Upper lobe of left lung (tissue), 6 donors: ENCODE measurements at regions not wholly inside any gene's neighbourhood (a gene's known extent, or its start where the extent isn't known, plus 50 kb on each side); places are given as distances from the start of the nearest gene placed in this dataset.
A peak's percentile ranks its signal among the peaks of the same experiment; 100 is the strongest.

Experiments
- ATAC-seq, 2 donors: fragments of 200-7000 bp; cut with Tn5 transposase; one replicate each; pipeline ENCODE4 v1.9.1; 2022; ENCODE audit warnings: mild to moderate bottlenecking in 2 of 2, moderate library complexity in 2 of 2; ENCODE audit not compliant: low FRiP score in 2 of 2
- DNase-seq, 2 donors: peaks; one replicate each; pipeline ENCODE4 v3.0.0-alpha.2; 2019 to 2020
- H3K27ac ChIP-seq, 4 donors: fragments of 200-600 bp; sonication (generic); one replicate each; pipeline ENCODE4 v1.5.1; 2016 to 2019
- H3K27me3 ChIP-seq, 4 donors: fragments of 200-600 bp; sonication (generic); one replicate each; pipeline ENCODE4 v1.5.1; 2017 to 2019
- H3K36me3 ChIP-seq, 4 donors: fragments of 200-600 bp; sonication (generic); one replicate each; pipeline ENCODE4 v1.5.1; 2016 to 2019
- H3K4me1 ChIP-seq, 4 donors: fragments of 200-600 bp; sonication (generic); one replicate each; pipeline ENCODE4 v1.5.1; 2018 to 2019
- H3K4me3 ChIP-seq, 4 donors: fragments of 200-600 bp; sonication (generic); one replicate each; pipeline ENCODE4 v1.5.1; 2017 to 2019; ENCODE audit warnings: mild to moderate bottlenecking in 2 of 4, moderate library complexity in 1 of 4
- H3K9me3 ChIP-seq, 4 donors: fragments of 200-600 bp; sonication (generic); one replicate each; pipeline ENCODE4 v1.5.1; 2018 to 2019
- CTCF ChIP-seq, 6 experiments: fragments of 450-650 bp in 4 of 6; fragments of 200-600 bp in 2 of 6; sonication (generic) in 2 of 6; IDR thresholded peaks; one replicate each; pipeline ENCODE4 v1.5.1; 2016 to 2019; ENCODE audit warnings: antibody characterized with exemption in 6 of 6
- EP300 ChIP-seq, 4 donors: sonication (generic); formaldehyde crosslinking; IDR thresholded peaks; one replicate each; pipeline ENCODE4 v1.5.1; 2017; ENCODE audit warnings: antibody characterized with exemption in 4 of 4, control low read depth in 2 of 4
- POLR2A ChIP-seq, 4 donors: fragments of 450-650 bp; IDR thresholded peaks; one replicate each; pipeline ENCODE4 v1.5.1; 2016 to 2017; ENCODE audit warnings: antibody characterized with exemption in 4 of 4, mild to moderate bottlenecking in 2 of 4
- POLR2AphosphoS5 ChIP-seq, 2 donors: sonication (generic); formaldehyde crosslinking; IDR thresholded peaks; one replicate each; pipeline ENCODE4 v1.5.1; 2017; ENCODE audit warnings: antibody characterized with exemption in 2 of 2
- WGBS, 2 donors: methylation state at CpG; one replicate each; pipeline ENCODE4 v1.1.5; 2017 to 2018; 5-methylcytosine and 5-hydroxymethylcytosine counted together
- donor health status: DM: no; HTN: no; CAD: no; lungs with moderate emphysema.
- donor health status: DM: no; HTN: yes; CAD: no; lungs with severe emphysema.

- H3K4me1 ChIP-seq: no peaks in the 10 kb centered on the region
Observed at GRCh38 chr5:67831048-67831447, 384.5 kb upstream of the PIK3R1 start.

DNA sequence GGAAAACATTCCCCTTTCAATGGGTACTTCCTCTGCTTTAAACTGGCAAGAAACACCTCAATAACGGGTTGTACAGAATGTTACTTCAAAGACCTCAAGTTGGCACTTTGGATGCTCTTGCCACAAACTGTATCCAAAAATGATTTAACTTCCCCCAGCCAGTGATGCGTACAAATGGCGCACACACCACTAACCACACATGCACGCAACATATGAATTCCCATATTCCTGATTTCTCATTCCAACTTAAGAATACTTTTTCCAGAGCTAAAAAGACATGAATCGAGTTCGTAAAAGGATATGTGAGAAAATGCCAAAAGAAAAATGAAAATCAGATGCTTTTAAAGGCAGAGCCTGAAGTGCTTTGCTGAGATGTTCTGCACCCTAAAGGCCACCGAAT, 388.0 kb upstream of the PIK3R1 start:
- Histone ChIP-seq H3K27ac (no peak overlapping the region), H3K36me3 (no peaks in the 10 kb centered on the region), H3K27me3 (no peaks in the 10 kb centered on the region), H3K4me3 (no peak overlapping the region), H3K4me1 (no peaks in the 10 kb centered on the region), H3K9me3 (no peaks in the 10 kb centered on the region)
- no peak for ATAC-seq
- no peak for TF ChIP-seq POLR2A (IDR thresholded peaks at IDR 0.05)
- no peak for TF ChIP-seq POLR2AphosphoS5 (IDR thresholded peaks at IDR 0.05)
- no peak for TF ChIP-seq EP300 (IDR thresholded peaks at IDR 0.05)
- TF ChIP-seq CTCF (IDR thresholded peaks at IDR 0.05): no peak
- 85 to 91% methylated on average over 7 of the region's 7 CpGs for WGBS, 2 donors
- DNase-seq: no peak

More at GRCh38 chr5:67831048-67831447, 384.5 kb upstream of the PIK3R1 start:
- TF ChIP-seq CTCF (IDR thresholded peaks at IDR 0.05): no peak
- TF ChIP-seq POLR2AphosphoS5 (IDR thresholded peaks at IDR 0.05): no peak
- TF ChIP-seq EP300 (IDR thresholded peaks at IDR 0.05): no peak
- no peak for TF ChIP-seq POLR2A (IDR thresholded peaks at IDR 0.05)
- DNase-seq (no peak), ATAC-seq (no peak)
- Histone ChIP-seq H3K27me3 (no peaks in the 10 kb centered on the region), H3K9me3 (no peaks in the 10 kb centered on the region), H3K36me3 (no peaks in the 10 kb centered on the region), H3K4me3 (no peak overlapping the region), H3K27ac (no peak overlapping the region)
- WGBS, 2 donors: 75 to 96% methylated on average over 1 of the region's 1 CpG

- H3K27me3 ChIP-seq: no peaks in the 10 kb centered on the region
- no peak overlapping the region for H3K4me3 ChIP-seq
- H3K27ac ChIP-seq: no peak overlapping the region
- no peaks in the 10 kb centered on the region for H3K4me1 ChIP-seq
- WGBS, 2 donors: 91 to 95% methylated on average over 3 of the region's 3 CpGs
- TF ChIP-seq CTCF (IDR thresholded peaks at IDR 0.05): no peak
- no peak for TF ChIP-seq POLR2A (IDR thresholded peaks at IDR 0.05)
- no peak for TF ChIP-seq EP300 (IDR thresholded peaks at IDR 0.05)
- TF ChIP-seq POLR2AphosphoS5 (IDR thresholded peaks at IDR 0.05): no peak
- ATAC-seq (no peak), DNase-seq (no peak)
- no peaks in the 10 kb centered on the region for H3K9me3 ChIP-seq
- no peaks in the 10 kb centered on the region for H3K36me3 ChIP-seq
Observed at GRCh38 chr5:67824852-67825251, 390.7 kb upstream of the PIK3R1 start.

- Histone ChIP-seq H3K4me3 (no peak overlapping the region), H3K27me3 (no peaks in the 10 kb centered on the region), H3K36me3 (no peaks in the 10 kb centered on the region), H3K9me3 (no peaks in the 10 kb centered on the region), H3K4me1 (no peaks in the 10 kb centered on the region), H3K27ac (no peak overlapping the region)
- TF ChIP-seq POLR2AphosphoS5 (IDR thresholded peaks at IDR 0.05) (no peak), POLR2A (IDR thresholded peaks at IDR 0.05) (no peak), EP300 (IDR thresholded peaks at IDR 0.05) (no peak), CTCF (IDR thresholded peaks at IDR 0.05) (no peak)
- 91 to 94% methylated on average over 11 to 14 of the region's 14 CpGs for WGBS, 2 donors
- peak in 1 of 2 donors; percentile 20 for DNase-seq
- ATAC-seq: no peak
Observed at GRCh38 chr5:67817652-67818051, 397.9 kb upstream of the PIK3R1 start.

GRCh38 chr5:67816456-67816855, 399.1 kb upstream of the PIK3R1 start:
- Histone ChIP-seq H3K27me3 (no peaks in the 10 kb centered on the region), H3K4me1 (no peaks in the 10 kb centered on the region), H3K36me3 (no peaks in the 10 kb centered on the region), H3K4me3 (no peak overlapping the region), H3K9me3 (no peaks in the 10 kb centered on the region), H3K27ac (no peak overlapping the region)
- ATAC-seq (no peak), DNase-seq (no peak)
- TF ChIP-seq POLR2AphosphoS5 (IDR thresholded peaks at IDR 0.05) (no peak), EP300 (IDR thresholded peaks at IDR 0.05) (no peak), POLR2A (IDR thresholded peaks at IDR 0.05) (no peak), CTCF (IDR thresholded peaks at IDR 0.05) (no peak)
